ENCODE measurements at regions not wholly inside any gene's neighbourhood (a gene's known extent, or its start where the extent isn't known, plus 50 kb on each side); places are given as distances from the start of the nearest gene placed in this dataset.

- TF ChIP-seq ZBTB7A (IDR thresholded peaks at IDR 0.05; ENCODE audit: borderline replicate concordance, control insufficient read depth, low read depth, low read length) = no peak
- no peak for TF ChIP-seq SMAD1 (IDR thresholded peaks at IDR 0.05; ENCODE audit: low read depth, low read length, partially characterized antibody)
- TF ChIP-seq CTCF (IDR thresholded peaks at IDR 0.05 in 2 of 3, conservative IDR thresholded peaks at IDR 0.05 in 1 of 3; ENCODE audit: insufficient read depth in 2 of 3, low read depth in 1 of 3, low read length in 3 of 3) = no peak
- no peak for TF ChIP-seq HDAC2 (IDR thresholded peaks at IDR 0.05)
- TF ChIP-seq USF2 (CRISPR knock-in tag; IDR thresholded peaks at IDR 0.05) = no peak
- TF ChIP-seq PHTF2 (CRISPR knock-in tag; IDR thresholded peaks at IDR 0.05) = no peak
- TF ChIP-seq MAFG (tag; conservative IDR thresholded peaks at IDR 0.05) = no peak
- TF ChIP-seq HNRNPLL (IDR thresholded peaks at IDR 0.05; ENCODE audit: low read depth, low read length, poor library complexity, severe bottlenecking) = no peak
- TF ChIP-seq ZNF23 (CRISPR knock-in tag; IDR thresholded peaks at IDR 0.05) = no peak
- no peak for TF ChIP-seq ZNF589 (CRISPR knock-in tag; IDR thresholded peaks at IDR 0.05; ENCODE audit: low read depth)
- TF ChIP-seq DMBX1 (CRISPR knock-in tag; IDR thresholded peaks at IDR 0.05; ENCODE audit: borderline replicate concordance) = no peak
Measured at GRCh38 chr3:116863270-116863770, 153.7 kb downstream of the TUSC7 start.

Data from K562 (cell line).